Activated T-cell treated with anti-CD3 and anti-CD28 coated beads for 1 hour (primary cell): ENCODE measurements at regions not wholly inside any gene's neighbourhood (a gene's known extent, or its start where the extent isn't known, plus 50 kb on each side); places are given as distances from the start of the nearest gene placed in this dataset.
"Not testable (repeated sequence)": the region's sequence is repeated elsewhere in the genome, so short reads cannot be mapped to it uniquely, and the experiment has no call there.

Experiments
- DNase-seq: peaks from one replicate; pipeline ENCODE4 v3.0.0-alpha.2; 2020; ENCODE audit warnings: low read depth

DNA sequence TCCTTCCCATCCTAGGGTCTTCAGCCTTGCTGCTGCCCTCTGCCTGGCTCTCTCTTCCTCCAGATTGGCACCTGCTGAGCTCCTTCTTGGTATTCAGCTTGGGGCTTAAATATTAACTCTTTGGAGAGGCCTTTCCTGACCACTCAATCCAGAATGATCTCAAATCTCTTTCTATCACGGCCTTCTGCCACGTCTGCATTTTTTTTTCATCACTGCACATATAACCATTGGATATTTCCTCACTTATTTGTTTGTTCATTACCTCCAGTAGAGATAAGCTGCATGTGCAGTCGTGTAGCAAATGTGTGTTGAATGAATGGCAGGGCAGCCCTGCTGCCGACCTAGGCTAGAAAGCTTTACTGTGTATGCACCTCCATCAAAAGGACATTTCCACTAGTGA, 51.6 kb upstream of the MPP7 start:
- DNase-seq, result no peak

DNA sequence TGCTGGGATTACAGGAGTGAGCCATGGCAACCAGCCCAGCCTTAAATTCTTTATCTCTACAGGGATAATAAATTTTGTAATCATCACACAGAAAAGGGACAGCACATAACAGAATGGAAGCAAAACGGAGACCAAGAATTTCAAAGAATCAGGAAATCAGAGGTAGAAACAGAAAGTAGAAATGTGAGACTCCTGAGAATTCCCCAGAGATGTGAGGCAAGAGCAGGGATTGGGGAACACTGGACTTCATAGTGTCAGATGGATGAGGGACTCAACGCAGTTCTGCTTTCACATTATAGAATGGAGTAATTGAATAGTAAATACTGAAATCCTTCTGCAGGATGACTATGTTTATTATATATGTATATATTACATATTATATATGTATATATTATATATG, 52.5 kb upstream of the MPP7 start:
- no peak for DNase-seq

DNA sequence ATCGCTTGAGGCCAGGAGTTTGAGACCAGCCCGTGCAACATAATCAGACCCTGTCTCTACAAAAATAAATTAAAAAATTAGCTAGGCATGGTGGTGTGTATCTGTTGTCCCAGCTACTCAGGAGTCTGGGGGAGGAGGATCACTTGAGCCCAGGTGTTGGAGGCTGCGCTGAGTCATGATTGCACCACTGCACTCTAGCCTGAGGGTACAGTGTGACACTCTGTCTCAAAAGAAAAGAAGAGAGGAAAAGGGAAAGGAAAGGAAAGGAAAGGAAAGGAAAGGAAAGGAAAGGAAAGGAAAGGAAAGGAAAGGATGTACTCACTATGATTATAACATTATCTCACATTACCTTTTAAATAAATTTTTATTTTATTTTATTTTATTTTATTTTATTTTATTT, 56.5 kb upstream of the MPP7 start:
- no peak for DNase-seq

DNA sequence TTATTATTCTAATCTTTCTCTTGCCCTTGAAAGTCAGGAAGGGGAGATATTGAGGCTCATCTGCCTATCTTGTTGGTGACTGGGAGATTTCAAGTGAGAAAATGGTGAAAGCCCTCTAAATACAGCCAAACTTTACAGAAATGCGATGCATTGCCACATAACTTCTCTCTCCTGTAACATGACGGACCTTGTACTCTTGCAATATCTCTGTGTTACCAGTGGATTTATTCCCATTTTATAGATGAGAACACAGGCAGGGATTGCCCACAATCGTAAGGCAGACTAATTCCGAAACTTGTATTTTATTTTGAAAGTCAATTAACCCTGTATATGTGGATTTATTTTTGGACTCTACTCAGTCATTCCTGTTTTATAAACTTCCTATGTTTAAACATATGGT, 57.3 kb upstream of the MPP7 start:
- DNase-seq, result no peak

DNA sequence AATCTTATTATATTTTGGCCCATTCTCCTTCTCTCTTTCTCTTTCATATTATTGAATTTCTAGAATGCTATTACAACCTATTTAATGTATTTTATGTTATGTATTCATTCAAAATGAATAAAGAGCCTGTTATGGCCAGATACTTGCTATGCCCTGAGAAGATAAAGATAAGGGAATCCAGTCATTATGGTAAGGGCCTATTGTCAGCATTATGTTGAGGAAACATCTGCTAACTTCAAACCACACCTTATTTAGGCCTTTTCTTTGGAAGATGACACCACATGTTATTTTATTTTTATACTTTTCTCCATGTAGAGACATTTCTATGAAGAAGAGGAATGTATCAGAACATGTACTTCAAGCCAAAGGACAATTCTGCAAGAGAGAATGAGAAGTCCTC, 60.5 kb upstream of the MPP7 start:
- no peak for DNase-seq

- DNase-seq, result no peak
Measured at GRCh38 chr10:28365840-28366239, 63.0 kb upstream of the MPP7 start.

- no peak for DNase-seq
Measured at GRCh38 chr10:28366994-28367393, 64.1 kb upstream of the MPP7 start.

DNA sequence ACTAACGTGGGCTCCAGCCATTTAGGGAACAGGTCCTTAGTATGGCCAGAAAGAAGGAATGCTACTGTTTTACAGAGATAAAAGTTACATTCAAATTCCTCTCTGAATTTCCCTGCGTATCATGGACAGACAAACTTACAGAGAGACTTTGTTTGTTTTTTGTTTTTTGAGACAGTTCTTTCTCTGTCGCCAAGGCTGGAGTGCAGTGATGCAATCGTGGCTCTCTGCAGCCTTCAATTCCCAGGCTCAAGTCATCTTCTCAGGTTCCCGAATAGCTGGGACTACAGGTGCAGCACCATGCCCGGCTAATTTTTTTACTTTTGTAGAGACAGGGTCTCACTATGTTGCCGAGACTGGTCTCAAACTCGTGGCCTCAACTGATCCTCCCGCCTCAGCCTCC, 64.5 kb upstream of the MPP7 start:
- no peak for DNase-seq

- peak; percentile 31 for DNase-seq
Measured at GRCh38 chr10:28367929-28368484, 65.1 kb upstream of the MPP7 start.

- no peak for DNase-seq
Measured at GRCh38 chr10:28370107-28370835, 67.4 kb upstream of the MPP7 start.

DNA sequence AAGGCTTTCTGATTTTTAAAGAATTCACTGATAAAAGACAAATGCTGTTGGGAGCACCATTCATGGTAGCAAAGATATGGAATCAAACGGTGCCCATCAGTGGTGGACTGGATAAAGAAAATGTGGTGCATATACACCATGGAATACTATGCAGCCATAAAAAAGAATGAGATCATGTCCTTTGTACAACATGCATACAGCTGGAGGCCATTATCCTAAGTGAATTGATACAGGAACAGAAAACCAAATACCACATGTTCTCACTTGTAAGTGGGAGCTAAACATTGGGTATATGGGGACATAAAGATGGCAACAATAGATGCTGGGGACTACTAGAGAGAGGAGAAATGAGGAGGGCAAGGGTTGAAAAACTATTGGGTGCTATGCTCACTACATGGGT, 68.8 kb upstream of the MPP7 start:
- not testable (repeated sequence) for DNase-seq

DNA sequence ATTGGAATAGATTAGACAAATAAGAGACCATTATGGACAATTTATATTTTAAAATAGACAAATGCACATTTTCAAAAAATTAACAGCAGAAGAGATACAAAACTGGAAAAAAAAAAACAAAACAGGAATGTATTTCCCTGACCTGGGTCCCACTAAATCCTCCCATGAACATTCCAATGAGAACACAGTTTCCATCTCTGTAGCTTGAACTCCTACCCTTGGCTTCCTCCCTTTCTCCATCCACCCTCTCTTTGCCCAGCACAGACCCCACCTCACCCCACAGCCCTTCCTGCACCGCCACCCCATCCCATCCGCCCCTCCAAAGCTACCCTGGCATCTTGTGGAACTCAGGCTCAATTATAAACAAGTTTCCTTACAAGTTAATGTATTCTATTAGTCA, 71.2 kb upstream of the MPP7 start:
- no peak for DNase-seq

GRCh38 chr10:28375399-28376354, 72.8 kb upstream of the MPP7 start:
- DNase-seq, result no peak

- DNase-seq, result no peak
Measured at GRCh38 chr10:28378986-28379585, 76.2 kb upstream of the MPP7 start.

DNA sequence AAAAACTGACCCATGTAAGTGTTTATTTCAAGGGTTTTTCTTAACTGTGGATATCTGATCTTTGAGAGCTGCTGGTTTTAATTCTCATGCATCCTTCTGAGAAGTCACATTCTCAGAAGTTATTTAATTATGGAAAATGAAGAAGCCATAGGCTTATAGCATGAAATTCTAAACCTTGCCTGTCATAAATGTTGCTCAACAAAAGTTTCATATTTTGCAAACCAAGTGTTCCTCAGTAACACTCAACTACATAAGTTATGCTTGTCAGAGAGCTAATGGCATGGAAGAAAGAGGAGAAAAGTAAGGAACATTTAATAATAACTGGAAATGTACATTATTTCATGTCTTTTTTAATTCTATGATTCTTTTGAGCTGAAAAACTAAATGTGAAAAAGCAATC, 78.6 kb upstream of the MPP7 start:
- no peak for DNase-seq

- peak; percentile 80 for DNase-seq
Measured at GRCh38 chr10:28381903-28382347, 79.1 kb upstream of the MPP7 start.

DNA sequence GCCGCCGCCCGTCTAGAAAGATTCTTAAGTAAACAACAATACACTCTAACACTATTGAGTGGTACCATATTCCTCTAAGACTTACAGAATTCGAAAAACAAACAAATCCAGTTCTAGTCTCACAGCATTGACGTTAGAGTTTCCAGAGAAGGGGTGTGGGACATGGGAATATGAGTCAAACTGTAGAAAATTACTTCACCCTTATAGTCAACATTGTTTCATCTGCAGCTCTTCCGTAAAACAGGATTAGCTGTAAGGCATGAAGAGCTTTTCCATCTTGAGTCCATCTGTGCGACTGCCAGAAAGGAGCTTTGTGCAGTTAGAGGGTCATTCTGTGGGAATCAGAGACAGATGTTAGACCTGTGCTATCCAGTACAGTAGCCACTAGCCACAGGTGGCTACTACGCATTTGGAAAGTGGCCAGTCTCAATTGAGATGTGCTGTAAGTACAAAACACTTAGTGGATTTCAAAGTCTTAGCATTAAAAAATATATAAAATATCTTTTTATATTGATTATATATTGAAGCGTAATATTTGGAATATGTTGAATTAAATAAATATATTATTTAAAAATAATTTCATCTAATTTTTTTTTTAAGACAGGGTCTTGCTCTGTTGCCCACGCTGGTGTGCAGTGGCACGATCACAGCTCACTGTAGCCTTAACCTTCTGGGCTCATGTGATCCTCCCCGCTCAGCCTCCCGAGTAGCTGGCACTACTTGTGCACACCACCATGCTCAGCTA, 79.8 kb upstream of the MPP7 start:
- DNase-seq, result no peak

GRCh38 chr10:28384557-28384956, 81.7 kb upstream of the MPP7 start:
- DNase-seq, result no peak

DNA sequence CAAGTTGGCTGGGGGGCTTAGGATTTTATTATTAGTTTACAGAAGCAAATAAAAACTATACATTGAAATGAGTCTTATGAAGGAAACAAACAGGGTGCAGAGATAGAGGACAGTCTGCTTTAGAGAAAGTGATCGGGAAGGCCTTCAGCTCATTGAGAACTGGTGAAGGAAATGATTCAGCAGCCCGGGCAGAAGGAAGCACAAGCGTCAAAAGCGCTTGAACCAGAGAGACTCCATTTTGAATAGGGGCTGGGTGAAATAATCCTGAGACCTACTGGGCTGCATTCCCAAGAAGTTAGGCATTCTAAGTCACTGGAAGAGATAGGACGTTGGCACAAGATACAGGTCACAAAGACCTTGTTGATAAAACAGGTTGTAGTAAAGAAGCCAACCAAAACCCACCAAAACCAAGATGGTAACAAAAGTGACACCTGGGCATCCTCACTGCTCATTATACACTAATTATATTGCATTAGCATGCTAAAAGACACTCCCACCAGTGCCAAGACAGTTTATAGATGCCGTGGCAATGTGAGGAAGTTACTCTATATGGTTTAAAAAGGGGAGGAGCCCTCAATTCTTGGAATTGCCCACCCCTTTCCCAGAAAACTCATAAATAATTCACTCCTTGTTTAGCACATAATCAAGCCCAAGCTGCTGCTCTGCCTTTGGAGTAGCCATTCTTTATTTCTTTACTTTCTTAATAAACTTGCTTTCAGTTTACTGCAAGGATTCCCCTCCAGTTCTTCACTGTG, 83.1 kb upstream of the MPP7 start:
- DNase-seq, result no peak

DNA sequence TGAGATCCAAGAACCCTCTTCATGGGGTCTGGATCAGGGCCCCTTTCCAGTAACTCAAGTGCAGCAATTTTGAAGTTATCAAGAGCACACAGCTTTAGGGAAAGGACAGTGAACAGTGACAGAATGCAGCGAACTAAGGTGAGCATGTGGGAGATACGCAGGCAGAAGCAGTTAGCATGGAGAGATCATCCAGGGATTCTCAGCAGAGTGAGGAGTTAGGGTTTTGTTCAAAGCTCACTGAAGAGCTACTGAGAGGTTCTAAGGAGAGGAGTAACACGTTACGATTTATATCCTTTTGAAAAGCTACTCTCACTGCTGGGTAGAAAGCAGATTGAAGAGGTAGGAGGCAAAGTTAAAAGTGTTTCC, 83.6 kb upstream of the MPP7 start:
- DNase-seq, result no peak

DNA sequence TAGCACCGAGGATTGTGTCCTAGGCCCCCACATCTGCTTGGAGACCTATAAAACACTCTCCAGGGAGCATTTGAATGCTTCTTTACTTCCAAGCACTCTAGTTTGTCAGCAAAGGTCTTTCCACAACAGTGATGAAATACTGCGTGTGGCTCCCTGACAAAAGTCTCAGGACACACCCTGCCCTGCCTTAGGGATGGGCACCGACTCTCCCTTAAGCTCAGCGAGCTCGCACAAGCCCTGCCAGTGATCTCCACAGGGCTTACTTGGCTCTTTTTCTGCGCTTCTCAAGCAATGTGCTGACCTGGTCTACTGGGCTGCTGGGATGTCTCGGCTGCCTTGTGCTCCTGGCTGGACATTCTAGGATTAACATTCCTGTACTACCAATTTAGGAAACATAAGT, 84.3 kb upstream of the MPP7 start:
- no peak for DNase-seq
